ENCODE measurements at regions not wholly inside any gene's neighbourhood (a gene's known extent, or its start where the extent isn't known, plus 50 kb on each side); places are given as distances from the start of the nearest gene placed in this dataset.
A peak's percentile ranks its signal among the peaks of the same experiment; 100 is the strongest.

DNA sequence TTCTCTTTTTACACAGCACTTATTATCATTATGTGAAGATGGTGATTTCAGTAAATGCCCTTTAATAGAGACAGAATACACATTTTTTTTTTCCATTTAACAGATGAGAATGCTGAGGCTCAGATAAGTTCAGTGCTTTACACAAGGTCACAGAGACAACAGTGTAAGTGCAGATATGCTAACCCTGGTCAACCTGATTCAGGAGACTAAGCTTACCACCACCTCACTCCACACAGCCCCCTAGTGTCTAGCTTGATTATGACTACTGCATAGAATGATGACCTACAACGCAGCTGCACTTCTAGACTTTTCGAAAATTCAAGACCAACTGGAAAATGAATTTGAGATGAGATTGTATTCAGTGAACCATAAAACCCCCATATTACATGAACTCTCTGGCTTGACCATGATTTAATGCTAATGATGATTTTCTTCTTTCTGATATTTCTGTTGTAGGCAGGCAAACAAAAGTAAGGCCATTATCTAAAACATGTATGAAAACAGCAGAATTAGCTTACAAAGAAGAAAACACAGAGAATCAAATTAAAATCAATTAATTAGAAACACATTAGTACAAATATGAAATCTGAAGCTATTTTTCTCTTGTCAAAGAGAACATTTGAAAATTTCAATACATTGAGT is 212.1 kb upstream of the PHACTR1 start:
- H4K8ac ChIP-seq (ENCODE audit: extremely low read depth, insufficient read depth, low read length) = no peak overlapping the region
- H2BK5ac ChIP-seq (ENCODE audit: low read depth, low read length) = no peak overlapping the region
- ChIA-PET CTCF (ENCODE audit: partially characterized antibody) (interaction anchor here (0.6 to 4.5 kb wide), 36 partner anchors 8 to 920 kb away, joined by 3 to 35 read pairs (median 4); partner anchors contain the start of gene EDN1), POLR2A (ENCODE audit: partially characterized antibody) (no interaction called here)
- no peak overlapping the region for H3K14ac ChIP-seq (ENCODE audit: insufficient read length)
- no peak for DNase-seq (ENCODE audit: low read depth in 1 of 2, low spot score in 2 of 2)
- peak; percentile 76 for FAIRE-seq
- no peaks in the 10 kb centered on the region for H3K79me1 ChIP-seq (ENCODE audit: low read depth, low read length)
- no peak overlapping the region for H3K27ac ChIP-seq (ENCODE audit: low read depth, low read length)
- no peak overlapping the region for H2BK12ac ChIP-seq (ENCODE audit: low read depth, low read length)
- H3K4me1 ChIP-seq (replicated peaks in 1 of 4; ENCODE audit: control insufficient read depth in 3 of 4, insufficient read depth in 4 of 4, low read length in 3 of 4) = no peaks in the 10 kb centered on the region
- H3K4ac ChIP-seq (replicated peaks; ENCODE audit: insufficient read length, low read depth, low read length) = no peak overlapping the region
- H4K91ac ChIP-seq (replicated peaks; ENCODE audit: insufficient read length, low read length) = no peak overlapping the region
- H3K27me3 ChIP-seq (replicated peaks in 1 of 4; ENCODE audit: control insufficient read depth in 3 of 4, extremely low read depth in 1 of 4, insufficient read depth in 3 of 4, low read length in 3 of 4) = no peaks in the 10 kb centered on the region
- TF ChIP-seq BRCA1 (IDR thresholded peaks at IDR 0.05; ENCODE audit: low read depth, low read length) = no peak
- TF ChIP-seq RAD21 (IDR thresholded peaks at IDR 0.05 in 1 of 2, conservative IDR thresholded peaks at IDR 0.05 in 1 of 2; ENCODE audit: low read depth in 2 of 2, low read length in 2 of 2) = peak; percentile 74 to 80
- TF ChIP-seq, protein P1, sequence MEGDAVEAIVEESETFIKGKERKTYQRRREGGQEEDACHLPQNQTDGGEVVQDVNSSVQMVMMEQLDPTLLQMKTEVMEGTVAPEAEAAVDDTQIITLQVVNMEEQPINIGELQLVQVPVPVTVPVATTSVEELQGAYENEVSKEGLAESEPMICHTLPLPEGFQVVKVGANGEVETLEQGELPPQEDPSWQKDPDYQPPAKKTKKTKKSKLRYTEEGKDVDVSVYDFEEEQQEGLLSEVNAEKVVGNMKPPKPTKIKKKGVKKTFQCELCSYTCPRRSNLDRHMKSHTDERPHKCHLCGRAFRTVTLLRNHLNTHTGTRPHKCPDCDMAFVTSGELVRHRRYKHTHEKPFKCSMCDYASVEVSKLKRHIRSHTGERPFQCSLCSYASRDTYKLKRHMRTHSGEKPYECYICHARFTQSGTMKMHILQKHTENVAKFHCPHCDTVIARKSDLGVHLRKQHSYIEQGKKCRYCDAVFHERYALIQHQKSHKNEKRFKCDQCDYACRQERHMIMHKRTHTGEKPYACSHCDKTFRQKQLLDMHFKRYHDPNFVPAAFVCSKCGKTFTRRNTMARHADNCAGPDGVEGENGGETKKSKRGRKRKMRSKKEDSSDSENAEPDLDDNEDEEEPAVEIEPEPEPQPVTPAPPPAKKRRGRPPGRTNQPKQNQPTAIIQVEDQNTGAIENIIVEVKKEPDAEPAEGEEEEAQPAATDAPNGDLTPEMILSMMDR (IDR thresholded peaks at IDR 0.05; ENCODE audit: control extremely low read depth in 1 of 3, insufficient read depth in 1 of 3, low read depth in 1 of 3, low read length in 3 of 3) = peak; percentile 30 to 84 (median 70)
- H4K20me1 ChIP-seq (replicated peaks in 1 of 2; ENCODE audit: control insufficient read depth in 1 of 2, insufficient read depth in 2 of 2, low read length in 2 of 2) = no peaks in the 10 kb centered on the region
- H3K4me3 ChIP-seq (ENCODE audit: extremely low read depth in 1 of 4, insufficient read depth in 2 of 4, low read depth in 3 of 4, low read length in 4 of 4) = no peak overlapping the region
- no peaks in the 10 kb centered on the region for H3K9me3 ChIP-seq (ENCODE audit: insufficient read depth in 2 of 2, low read depth in 1 of 2, low read length in 1 of 2)
- H3K18ac ChIP-seq (ENCODE audit: extremely low read depth, low read length) = no peak overlapping the region
- no peak overlapping the region for H2AK5ac ChIP-seq (ENCODE audit: low read depth, low read length)
- no peak overlapping the region for H2BK15ac ChIP-seq (ENCODE audit: low read length)
- H3K79me2 ChIP-seq (ENCODE audit: control insufficient read depth in 1 of 2, insufficient read depth in 2 of 2, low read length in 2 of 2) = no peaks in the 10 kb centered on the region
- no peak overlapping the region for H2AFZ ChIP-seq (ENCODE audit: low read length)
- 86% methylated on average over 2 of the region's 2 CpGs; no CpG with 5 or more reads in 1 of the 2 experiments for WGBS, 2 experiments (ENCODE audit: extremely low coverage in 1 of 2, insufficient coverage in 1 of 2, insufficient read length in 1 of 2, insufficient replicate concordance in 2 of 2, low coverage in 1 of 2, low lambda C conversion rate in 2 of 2, missing lambda C conversion rate in 1 of 2)
- H2BK20ac ChIP-seq (ENCODE audit: low read length) = no peak overlapping the region
- no peak overlapping the region for H3K9ac ChIP-seq (replicated peaks in 1 of 4; ENCODE audit: extremely low read depth in 1 of 4, low read depth in 3 of 4, low read length in 3 of 4)
- H3K36me3 ChIP-seq (ENCODE audit: control insufficient read depth in 2 of 4, insufficient read depth in 4 of 4, low read length in 3 of 4) = no peaks in the 10 kb centered on the region
- H3K23ac ChIP-seq (ENCODE audit: insufficient read length) = no peak overlapping the region
- H3K4me2 ChIP-seq (ENCODE audit: insufficient read depth in 1 of 2, low read depth in 2 of 2, low read length in 2 of 2) = no peak overlapping the region
- no peak overlapping the region for H3K56ac ChIP-seq (replicated peaks; ENCODE audit: insufficient read length, low read depth, low read length)
- H2BK120ac ChIP-seq (replicated peaks; ENCODE audit: low read depth, low read length) = no peak overlapping the region
- H3K23me2 ChIP-seq (ENCODE audit: low read depth, low read length) = no peaks in the 10 kb centered on the region
- H4K5ac ChIP-seq (ENCODE audit: insufficient read length, low read depth, low read length) = no peak overlapping the region

All from H1 (cell line).